Neural cell (in vitro differentiated cells): ENCODE measurements at regions not wholly inside any gene's neighbourhood (a gene's known extent, or its start where the extent isn't known, plus 50 kb on each side); places are given as distances from the start of the nearest gene placed in this dataset.

Source experiments
- EZH2 ChIP-seq: fragments of 200-600, 300-800 bp; shearing (Covaris generic), sonication (generic); IDR thresholded peaks from 2 replicates; pipeline ENCODE4 v1.6.1; 2014; ENCODE audit warnings: antibody characterized with exemption, low read length, borderline replicate concordance, mild to moderate bottlenecking; ENCODE audit not compliant: insufficient read depth, poor library complexity, severe bottlenecking
- TF ChIP-seq, protein P1 (sequence below): fragments of 450-650 bp; IDR thresholded peaks from 2 replicates; pipeline ENCODE4 v1.5.1; 2014; ENCODE audit warnings: antibody characterized with exemption, mild to moderate bottlenecking, moderate library complexity; ENCODE audit not compliant: poor library complexity, severe bottlenecking

DNA sequence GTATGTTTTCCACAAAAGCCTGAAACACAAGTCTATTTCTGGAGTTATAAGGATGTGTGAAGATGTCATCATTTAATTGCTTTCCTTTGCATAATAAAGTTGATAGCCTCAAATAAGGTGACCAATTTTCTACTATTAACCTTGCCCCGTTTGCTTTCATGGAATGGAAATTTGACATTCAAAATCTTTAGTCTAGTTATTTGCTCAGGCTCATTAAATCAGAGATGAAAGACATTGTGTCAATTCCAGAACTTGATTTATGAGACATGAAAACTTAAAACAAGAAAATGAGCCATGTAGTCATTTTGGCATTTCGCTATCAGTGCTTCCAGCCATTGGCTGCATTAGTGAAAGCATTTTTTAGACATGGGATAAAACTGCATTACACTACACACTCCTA, 91.5 kb upstream of the ZSWIM2 start:
- TF ChIP-seq, protein P1, sequence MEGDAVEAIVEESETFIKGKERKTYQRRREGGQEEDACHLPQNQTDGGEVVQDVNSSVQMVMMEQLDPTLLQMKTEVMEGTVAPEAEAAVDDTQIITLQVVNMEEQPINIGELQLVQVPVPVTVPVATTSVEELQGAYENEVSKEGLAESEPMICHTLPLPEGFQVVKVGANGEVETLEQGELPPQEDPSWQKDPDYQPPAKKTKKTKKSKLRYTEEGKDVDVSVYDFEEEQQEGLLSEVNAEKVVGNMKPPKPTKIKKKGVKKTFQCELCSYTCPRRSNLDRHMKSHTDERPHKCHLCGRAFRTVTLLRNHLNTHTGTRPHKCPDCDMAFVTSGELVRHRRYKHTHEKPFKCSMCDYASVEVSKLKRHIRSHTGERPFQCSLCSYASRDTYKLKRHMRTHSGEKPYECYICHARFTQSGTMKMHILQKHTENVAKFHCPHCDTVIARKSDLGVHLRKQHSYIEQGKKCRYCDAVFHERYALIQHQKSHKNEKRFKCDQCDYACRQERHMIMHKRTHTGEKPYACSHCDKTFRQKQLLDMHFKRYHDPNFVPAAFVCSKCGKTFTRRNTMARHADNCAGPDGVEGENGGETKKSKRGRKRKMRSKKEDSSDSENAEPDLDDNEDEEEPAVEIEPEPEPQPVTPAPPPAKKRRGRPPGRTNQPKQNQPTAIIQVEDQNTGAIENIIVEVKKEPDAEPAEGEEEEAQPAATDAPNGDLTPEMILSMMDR = no peak
- TF ChIP-seq EZH2 = no peak
